HG02938 (cell line): ENCODE measurements at regions not wholly inside any gene's neighbourhood (a gene's known extent, or its start where the extent isn't known, plus 50 kb on each side); places are given as distances from the start of the nearest gene placed in this dataset.

Experiments
- ATAC-seq: cut with Tn5 transposase; IDR thresholded peaks from one replicate; pipeline ENCODE4 v1.9.1; 2021; ENCODE audit warnings: mild to moderate bottlenecking, moderate library complexity; ENCODE audit not compliant: unreplicated experiment

DNA sequence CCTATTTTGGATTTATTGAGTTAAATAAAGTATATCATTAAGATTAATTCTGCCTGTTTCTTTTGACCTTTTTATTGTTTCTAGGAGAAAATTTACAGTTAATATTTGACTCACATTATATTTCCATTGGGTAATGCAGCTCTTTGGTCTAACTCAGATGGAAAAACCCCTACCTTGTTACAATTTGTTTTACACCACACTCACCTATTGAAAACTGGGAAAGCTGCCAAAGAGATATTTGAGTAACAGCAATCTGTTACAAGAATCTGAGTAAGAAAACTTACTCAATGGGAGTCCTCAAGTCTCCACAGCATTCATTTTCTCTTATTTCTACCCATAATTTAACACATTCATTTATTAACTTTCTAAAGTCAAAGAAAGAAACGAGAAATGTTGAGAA lies 108.0 kb upstream of the TLL1 start:
- ATAC-seq = no peak

DNA sequence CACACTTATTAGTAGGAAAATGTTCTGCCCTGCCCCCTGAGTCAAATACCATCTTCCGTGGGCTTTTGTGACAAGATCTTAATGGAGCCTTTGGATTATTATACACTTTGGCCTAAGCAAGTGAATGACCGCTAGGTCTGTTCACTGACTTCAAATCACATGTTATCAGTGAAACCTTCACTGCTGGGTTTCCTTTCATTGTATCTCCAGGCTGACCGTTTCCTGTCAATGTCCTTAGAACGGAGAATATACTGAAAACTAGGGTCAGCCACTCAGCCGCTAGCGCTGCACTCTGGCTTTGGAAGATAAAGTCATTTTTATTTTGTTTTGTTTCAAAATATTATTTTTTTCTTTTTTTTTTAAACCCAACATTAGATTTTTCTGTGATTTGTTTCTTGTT lies 107.0 kb upstream of the TLL1 start:
- no peak for ATAC-seq

DNA sequence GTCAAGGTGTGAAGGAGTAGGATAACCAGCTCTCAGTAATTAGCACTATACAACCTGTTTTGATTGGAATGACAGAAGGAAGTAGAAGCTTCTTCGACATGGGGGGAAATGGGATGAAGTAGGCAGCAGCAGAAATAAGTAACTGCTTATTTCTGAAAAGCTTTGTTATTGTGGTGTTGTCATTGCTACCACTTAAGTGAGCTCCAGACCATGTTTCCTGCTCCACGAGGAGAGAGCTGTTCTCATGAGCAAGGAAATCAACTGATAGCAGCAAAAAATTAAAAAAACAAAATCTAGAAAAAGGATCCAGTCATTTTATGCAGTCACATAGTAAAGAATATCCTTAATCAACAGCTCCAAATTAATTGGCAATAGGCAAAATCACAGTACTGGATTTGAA lies 106.1 kb upstream of the TLL1 start:
- ATAC-seq = no peak

DNA sequence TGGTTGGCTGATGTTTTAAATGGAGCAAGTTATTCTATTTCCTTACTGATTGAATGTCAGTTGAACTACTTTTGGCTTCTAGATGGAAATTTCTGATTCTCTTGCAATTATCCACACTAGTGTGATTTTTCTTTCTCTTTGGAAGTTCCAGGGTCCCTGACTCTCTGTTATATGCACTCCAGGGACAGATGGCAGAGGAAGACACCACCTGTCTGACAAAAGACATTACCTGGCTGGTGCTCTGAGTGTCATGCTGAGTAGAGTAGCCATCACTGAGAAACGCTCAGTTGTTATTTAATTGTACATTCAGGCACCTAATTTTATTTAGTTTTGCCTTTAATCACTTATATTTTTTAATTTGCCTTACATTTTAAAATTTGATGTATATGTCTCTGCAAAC lies 105.4 kb upstream of the TLL1 start:
- no peak for ATAC-seq

DNA sequence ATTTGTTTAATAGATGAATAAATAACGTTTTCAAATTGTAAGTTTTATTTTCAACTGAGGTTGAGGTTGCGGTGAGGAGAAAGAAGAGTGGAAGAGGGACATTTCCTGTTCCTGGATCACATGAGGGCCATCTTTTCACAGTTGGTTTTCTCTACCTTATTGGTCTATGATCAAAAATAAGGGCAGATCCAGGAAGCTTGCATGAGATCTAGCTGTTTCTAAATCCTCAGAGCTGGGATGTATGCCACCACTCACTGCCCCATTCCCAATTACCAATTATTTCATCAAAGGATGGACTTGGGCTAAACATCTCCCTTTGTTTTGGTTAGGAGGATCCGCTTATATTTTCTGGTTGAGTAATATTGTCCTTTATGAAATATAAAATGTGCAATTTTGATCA lies 104.8 kb upstream of the TLL1 start:
- no peak for ATAC-seq

DNA sequence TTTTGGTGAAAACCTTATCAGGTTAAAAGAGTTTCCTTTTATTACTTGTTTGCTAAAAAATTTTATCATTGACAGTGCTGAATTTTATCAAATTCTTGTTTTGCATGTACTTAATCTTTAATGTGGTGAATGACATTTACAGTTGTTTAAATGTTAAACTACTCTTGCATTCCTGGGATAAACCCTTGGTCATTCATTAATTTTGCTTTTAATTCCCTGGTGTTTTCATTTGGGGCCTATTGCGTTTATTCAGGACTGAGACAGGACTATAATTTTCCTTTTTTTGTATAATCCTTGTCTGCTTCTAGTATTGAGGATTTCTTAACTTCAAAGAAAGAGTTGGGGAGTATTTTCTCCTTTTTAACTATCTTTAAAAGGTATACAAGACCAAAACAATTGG lies 98.7 kb upstream of the TLL1 start:
- ATAC-seq = no peak

DNA sequence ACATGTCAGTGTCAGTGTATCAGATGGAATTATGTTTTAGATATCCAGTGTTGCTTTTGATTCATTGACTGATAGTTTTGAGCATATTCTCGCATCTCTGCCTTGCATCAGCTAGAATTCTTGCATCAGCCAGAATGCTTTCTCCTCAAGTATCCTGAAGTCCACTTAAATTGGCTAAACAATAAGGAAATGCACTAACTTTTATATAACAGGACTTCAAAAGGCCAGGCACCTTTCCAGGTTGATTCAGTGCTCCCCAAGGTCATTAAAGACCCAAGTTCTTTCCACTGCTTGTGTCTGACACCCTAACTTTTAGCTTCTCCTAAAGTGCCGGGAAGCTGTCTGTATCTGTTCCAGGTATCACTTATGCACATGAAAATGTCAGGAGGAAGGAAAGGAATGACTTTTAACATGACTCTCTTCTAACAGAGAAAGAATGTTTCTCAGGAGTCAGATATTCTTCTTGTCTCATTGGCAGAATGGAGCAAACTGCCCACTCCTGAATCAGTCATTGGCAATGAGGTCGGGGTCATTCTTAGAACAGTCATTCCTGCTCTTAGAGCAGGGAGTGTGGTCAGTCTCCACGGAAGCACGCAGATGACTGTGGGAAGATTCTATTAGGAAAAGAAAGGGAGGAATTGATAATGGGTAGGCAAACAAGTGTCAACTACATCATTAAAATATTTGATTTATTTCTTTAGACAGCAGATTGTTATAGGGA lies 92.9 kb upstream of the TLL1 start:
- no peak for ATAC-seq

DNA sequence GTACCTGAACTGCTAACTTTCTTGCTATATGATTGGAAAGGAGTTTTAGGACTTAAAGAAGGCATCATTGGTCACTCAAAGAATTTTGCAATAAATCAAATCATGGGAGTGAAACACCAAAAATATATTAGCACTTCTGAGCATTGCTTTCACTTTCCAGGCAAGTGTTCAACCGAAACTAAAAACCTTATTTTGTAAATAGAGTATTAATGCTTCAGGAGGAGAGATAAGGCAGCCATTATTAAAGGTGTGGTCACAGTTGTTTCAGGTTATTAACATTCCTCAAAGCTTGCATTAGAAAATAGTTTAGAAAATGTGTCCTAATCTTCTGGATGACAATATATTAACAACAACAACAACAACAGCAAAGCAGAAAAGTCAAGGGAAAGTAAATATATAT lies 92.3 kb upstream of the TLL1 start:
- ATAC-seq = no peak

DNA sequence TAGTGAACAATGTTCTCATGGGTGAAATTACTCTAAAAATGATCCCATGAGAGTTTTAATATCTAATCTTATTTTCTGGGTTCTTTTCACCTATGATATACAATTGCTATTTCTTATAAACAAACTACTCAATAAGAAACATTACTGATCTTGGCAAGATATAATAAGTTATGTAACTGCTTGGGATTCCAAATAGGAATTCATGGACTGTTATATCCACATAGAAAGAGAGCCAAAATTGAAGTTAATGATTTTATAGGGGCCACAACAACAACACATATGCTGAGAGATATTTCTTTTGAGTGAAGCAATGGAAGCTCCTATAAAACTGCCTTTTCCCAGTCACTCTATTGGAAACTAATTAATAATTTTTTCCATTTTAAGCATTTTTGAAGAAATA lies 90.4 kb upstream of the TLL1 start:
- no peak for ATAC-seq

DNA sequence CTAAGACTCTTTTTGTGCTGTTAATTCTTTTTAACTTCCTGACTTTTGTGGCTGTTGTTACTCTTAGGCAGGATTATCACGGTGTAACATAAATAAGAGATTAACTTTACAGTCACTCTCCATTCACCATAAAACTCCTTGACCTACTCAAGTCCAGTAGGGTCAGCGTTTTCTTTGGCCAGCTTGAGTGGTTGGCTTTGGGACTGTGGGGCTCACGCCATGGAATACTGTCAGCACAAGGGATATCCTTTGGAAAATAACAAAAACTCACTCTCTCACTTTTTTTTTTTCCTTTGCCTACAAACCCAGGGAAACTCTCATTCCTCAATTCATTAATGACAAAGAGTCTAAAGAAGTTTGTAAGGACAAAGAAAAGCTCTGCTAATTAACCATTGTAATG lies 89.4 kb upstream of the TLL1 start:
- no peak for ATAC-seq

DNA sequence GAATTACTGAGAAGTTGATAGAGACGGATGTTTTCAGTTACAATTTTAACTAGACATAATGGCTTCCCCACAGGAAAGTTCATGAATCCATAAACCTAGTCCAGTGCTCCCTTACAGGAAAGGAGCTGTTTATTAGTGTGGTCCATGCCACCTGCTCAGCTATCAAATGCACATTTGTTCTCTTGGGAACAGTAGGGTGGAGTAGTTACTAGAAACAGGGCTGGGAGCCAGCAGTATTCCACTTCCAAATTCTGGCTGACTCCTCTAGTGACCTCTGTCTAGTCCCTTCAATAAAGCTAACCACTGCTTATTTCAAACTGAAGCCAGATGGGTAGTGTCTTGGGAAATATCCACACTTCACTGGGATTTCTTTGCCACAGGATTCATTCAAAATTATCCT lies 88.4 kb upstream of the TLL1 start:
- no peak for ATAC-seq

DNA sequence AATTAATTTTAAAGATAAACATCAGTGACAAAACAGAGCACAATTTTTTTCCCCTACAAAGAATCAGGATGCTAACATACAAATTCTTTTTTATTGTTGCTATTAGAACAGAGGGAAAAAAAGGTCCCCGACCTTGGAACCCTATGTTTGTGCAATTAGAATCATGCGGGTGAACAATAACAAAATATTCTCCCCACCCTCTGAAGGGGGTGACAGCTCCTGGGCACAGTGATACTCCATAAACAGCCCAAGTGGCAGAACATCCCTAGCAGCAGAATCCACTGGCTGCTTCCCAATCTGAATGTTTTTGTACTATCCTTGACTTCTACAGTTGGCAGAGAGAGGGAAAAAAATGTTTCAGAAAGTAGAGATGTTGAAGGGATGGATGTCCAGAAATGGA lies 87.7 kb upstream of the TLL1 start:
- no peak for ATAC-seq

DNA sequence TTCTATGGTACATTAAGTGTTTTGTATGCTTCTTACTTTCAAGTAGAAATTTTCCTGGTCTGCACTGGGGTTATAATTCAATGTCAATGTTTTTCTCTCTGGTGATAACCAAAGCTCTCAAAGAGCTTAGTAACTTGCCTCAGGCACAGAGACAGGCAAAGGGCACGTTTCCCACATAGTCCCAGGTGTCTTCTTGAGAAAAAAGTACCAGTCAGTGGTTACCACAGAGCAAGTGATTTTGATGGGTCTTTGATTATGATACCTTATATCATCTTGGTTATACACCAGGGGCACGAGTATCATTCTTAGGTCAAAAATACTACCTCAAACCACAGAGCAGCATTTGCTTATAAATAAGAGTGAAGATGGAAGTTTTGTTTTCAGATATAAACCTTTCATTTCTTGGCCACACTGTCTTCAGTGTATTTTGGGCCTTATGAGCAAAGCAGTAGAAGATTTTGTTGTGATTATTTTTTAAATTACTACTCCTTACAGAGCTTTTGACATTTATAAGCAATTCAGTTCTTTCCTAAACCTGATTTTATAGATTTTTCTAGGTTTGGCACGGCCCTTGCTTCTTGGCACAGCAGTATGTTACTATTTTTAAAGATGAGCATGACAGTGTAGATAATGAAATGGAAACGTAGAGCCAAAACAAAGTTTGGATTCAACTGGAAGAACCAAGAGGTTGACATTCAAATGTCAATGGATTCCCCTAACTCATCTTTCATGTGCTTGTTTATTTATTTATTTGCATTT lies 85.3 kb upstream of the TLL1 start:
- no peak for ATAC-seq

DNA sequence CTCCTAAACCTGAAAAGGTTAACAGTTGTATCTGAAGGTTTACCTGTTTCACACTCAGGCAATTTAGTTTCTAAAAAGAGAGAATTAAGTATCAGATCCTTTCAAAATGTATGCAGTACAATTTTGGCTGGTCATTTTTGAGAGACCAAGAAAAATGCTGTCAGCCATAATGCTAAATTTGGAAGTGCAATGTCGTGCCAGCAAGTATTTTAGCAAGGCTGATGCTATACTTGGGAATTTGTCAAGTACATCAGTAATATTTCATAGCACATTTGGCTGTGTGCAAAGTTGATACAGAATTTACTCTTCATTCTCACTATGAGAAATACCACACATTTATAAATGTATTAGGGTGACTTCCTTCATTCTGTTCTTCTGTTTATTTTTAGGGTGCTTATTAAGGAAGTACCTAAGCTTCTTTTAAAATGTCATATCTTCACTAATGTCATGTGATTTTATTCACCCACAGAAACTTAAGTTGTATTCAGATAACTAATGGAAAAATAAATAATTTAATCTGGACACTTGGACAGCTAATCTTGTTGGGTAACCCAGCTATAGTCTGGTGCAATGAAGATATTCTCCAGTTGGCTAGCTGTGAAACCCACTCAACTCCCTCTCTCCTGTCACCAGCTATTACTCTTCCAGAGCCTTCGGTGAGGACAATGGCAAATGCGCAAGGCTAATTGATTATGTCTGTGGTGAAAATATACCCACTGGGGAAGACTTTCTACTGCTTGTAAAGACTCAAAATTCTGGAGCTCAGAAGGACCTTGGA lies 84.2 kb upstream of the TLL1 start:
- ATAC-seq = no peak

DNA sequence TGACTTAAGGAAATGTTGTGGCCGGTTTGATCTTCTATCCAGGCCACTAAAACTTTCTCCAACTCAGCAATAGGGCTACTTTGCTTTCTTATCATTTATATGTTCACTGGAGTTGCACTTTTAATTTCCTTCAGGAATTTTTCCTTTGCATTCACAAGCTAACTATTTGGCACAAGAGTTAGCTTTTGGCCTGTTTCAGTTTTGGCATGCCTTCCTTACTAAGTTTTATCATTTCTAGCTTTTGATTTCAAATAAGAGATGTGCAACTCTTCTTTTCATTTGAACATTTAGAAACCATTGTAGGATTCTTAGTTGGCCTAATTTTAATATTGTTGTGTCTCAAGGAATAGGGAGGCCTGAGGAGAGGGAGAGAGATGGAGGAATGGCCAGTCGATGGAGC lies 79.8 kb upstream of the TLL1 start:
- no peak for ATAC-seq

DNA sequence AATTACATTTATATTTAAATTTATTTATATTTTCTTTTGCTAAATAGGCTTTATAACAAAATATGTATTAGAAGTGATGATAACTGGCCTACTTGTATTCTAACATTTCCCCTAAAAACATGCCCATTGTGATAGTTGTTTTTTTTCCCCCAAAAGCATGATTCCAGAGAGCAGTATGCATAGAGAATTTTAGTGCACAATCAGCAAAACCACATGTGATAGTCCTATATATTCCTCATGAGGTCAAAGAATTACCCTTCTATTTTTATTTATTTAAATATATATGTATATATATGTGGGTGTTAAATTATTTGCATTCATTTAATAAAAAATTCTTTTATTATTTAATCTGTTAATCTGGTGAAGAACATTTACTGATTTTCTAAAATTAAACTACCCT lies 78.2 kb upstream of the TLL1 start:
- no peak for ATAC-seq

DNA sequence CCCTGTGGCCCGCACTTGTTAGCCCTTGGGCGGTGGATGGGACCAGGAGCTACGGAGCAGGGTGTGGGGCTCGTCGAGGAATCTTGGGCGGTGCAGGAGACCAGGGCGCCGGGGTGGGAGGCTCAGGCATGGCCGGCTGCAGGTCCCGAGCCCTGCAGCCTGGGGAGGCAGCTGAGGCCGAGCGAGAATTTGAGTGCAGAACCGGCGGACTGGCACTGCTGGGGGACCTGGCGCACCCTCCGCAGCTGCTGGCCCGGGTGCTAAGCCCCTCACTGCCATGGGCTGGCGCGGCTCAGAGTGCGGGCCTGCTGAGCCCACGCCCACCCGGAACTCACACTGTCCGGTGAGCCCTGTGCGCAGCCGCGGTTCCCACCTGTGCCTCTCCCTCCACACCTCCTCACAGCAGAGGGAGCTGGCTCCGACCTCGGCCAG lies 73.6 kb upstream of the TLL1 start:
- no peak for ATAC-seq

DNA sequence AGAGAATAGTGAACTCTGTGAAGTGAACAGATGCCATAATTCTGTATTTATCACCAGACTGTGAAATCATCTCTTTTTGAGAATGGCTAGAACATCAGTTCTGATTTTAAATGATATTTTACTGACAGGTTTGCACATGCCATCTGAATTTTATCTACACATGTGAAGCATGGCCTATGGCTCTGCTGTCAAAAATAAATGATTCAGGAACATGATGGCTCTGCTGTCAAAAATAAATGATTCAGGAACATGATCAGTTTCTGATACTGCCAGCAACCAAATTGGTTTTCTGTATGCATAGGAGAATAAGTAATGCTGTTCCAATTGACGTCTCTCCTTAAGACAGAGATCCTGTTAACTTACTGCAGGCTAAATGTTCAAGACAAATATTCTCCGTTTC lies 70.6 kb upstream of the TLL1 start:
- no peak for ATAC-seq

DNA sequence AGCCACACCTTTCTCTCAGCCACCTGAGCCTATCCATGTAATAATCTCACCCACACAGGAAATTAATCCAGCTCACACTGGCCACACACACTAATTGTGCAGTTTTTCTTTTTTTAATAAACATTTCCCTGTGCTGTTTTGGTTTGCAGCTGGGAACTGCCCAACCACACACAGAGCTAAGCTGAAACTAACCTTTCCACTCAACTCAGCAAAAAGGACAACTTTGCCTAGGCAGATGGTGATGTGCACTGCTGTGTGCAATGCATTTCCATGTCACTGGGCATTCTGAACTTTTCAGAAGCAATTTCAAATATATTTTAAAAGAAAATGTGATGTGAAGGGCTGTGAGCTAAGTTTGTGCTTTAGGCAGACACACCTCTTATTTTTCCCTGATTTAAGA lies 70.0 kb upstream of the TLL1 start:
- no peak for ATAC-seq

DNA sequence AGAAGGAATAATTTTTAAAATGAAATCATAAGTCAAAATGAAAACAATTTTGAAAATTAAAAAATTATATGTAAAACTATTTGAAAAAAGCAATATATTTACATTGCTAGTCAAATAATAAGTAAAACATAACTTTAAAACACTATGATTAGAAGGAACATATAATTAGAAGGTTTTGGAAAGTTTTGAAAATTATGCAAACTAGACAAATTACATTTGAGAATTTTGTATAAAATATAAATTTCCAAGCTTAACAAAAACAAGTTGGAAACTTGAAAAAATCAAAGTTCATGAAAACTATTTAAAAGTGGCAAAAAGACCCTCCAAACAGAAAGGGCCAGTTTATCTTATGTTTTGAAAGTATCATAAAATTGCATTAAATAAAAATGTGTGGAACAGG lies 67.6 kb upstream of the TLL1 start:
- no peak for ATAC-seq

DNA sequence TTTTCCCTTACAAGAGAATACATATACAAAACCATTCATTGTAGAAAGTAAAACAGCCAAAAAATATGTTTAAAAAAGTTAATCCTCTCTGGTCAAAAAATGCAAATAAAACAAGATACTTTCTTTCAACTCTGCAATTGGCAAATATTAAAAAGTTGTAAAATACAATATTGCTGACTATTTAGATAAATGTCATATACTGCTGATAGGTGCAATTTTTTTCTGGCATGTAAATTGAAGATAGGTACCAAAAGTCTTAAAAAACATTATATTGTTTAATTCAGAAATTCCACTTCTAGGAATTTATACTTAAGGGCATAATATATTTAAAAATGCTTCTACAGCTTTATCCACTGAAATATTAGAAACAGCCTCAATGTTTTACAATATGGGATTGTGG lies 66.4 kb upstream of the TLL1 start:
- ATAC-seq = no peak

DNA sequence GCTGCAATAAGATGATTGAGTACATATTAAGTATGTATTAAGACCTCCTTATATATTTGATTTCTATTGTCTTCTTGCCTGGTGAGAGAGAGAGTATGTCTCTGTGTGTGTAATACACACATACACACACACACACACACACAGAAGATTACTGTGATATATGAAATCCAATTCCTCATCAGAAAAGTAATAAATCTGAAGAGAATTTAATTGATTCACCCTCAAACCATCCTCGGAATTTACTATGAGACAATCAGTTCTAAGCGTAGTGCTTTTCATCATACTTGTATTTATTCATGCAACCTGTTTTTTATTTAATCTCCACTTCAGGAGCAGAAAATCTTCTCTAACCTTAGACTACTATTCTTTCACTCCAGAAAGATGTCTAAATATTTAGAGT lies 62.3 kb upstream of the TLL1 start:
- ATAC-seq = no peak
